ENCODE measurements at regions not wholly inside any gene's neighbourhood (a gene's known extent, or its start where the extent isn't known, plus 50 kb on each side); places are given as distances from the start of the nearest gene placed in this dataset.
"Not testable (repeated sequence)": the region's sequence is repeated elsewhere in the genome, so short reads cannot be mapped to it uniquely, and the experiment has no call there.

- TF ChIP-seq ZBTB40 (IDR thresholded peaks at IDR 0.05) (peak; percentile 79), ZBTB40 (CRISPR knock-in tag; IDR thresholded peaks at IDR 0.05) (no peak), TEAD2 (CRISPR knock-in tag; IDR thresholded peaks at IDR 0.05) (no peak), YEATS4 (CRISPR knock-in tag; IDR thresholded peaks at IDR 0.05; ENCODE audit: borderline replicate concordance) (no peak), KLF13 (CRISPR knock-in tag; IDR thresholded peaks at IDR 0.05) (no peak), ZSCAN21 (CRISPR knock-in tag; IDR thresholded peaks at IDR 0.05; ENCODE audit: borderline replicate concordance) (no peak)
Measured at GRCh38 chr12:33041562-33041961, 145.0 kb upstream of the PKP2 start (continued).

GRCh38 chr12:33033999-33034398, 137.4 kb upstream of the PKP2 start:
- POLR2A ChIA-PET; CTCF ChIA-PET (ENCODE audit: low intra/inter-chr PET ratio, low total read pairs); H3K9me3 ChIP-seq (ENCODE audit: low read length); in situ Hi-C loops (cut with HindIII; ENCODE audit: extremely low pct_ligation_motif_present, low pct_unique_long_range_greater_than_20kb); H3K27me3 ChIP-seq (ENCODE audit: control insufficient read depth in 1 of 2, insufficient read depth in 2 of 2, low read length in 2 of 2); H3K36me3 ChIP-seq (replicated peaks in 1 of 2; ENCODE audit: control insufficient read depth in 1 of 2, insufficient read depth in 2 of 2, low read length in 2 of 2); H2AFZ ChIP-seq (ENCODE audit: low read length); H3K27ac ChIP-seq (ENCODE audit: extremely low read length, insufficient read depth, low read length); H3K4me3 ChIP-seq (replicated peaks in 1 of 3; ENCODE audit: insufficient read depth in 1 of 3, low read depth in 2 of 3, low read length in 3 of 3); FAIRE-seq; H3K79me2 ChIP-seq (ENCODE audit: insufficient read depth, low read length); H3K4me1 ChIP-seq (ENCODE audit: insufficient read depth, low read length); intact Hi-C loops (cut with micrococcal nuclease; ENCODE audit: unreplicated experiment); ATAC-seq; BruUV-seq (replicated peaks); H3K4me2 ChIP-seq (ENCODE audit: low read depth, low read length); H3K9ac ChIP-seq (ENCODE audit: insufficient read depth, low read depth, low read length); DNase-seq (ENCODE audit: low spot score); H4K20me1 ChIP-seq (ENCODE audit: insufficient read depth, low read length): not testable (repeated sequence)
- WGBS (ENCODE audit: low lambda C conversion rate): 100% methylated on average over 2 of the region's 19 CpGs
